Fibroblast of lung (primary cell): ENCODE measurements at regions not wholly inside any gene's neighbourhood (a gene's known extent, or its start where the extent isn't known, plus 50 kb on each side); places are given as distances from the start of the nearest gene placed in this dataset.

ENCODE experiments used
- EZH2 ChIP-seq: IDR thresholded peaks from 2 replicates; pipeline ENCODE4 v1.5.1; 2012; ENCODE audit warnings: low read length, control low read depth, mild to moderate bottlenecking; ENCODE audit errors: missing control alignments
- TF ChIP-seq, protein P1 (sequence below), 2 donors: IDR thresholded peaks in 1 of 2; conservative IDR thresholded peaks in 1 of 2; 1 replicate in 1 of 2; 2 replicates in 1 of 2; pipeline ENCODE4 v1.5.1; 2011 to 2012; ENCODE audit warnings: low read length in 2 of 2, control low read depth in 1 of 2, inconsistent platforms in 1 of 2, low read depth in 1 of 2, mild to moderate bottlenecking in 1 of 2

DNA sequence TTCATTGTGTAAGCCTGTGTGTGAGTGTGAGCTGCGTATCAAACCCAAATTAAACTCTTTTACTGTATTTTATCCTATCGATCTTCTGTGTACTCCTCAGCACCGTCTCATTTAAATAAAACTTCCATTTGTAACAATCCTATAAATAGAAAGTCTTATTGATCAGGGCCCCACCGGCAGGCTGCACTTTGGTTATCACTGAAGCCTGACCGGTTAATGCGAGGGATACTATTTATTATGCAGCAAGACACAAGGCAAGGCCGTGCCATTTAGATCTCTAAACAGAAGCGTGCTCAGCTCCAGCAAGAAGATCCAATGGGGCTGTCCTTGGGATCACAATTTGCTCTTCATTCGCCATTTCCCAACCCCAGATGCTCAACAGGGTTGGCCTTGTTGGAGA, 252.6 kb upstream of the TSHZ3 start:
- TF ChIP-seq, protein P1, sequence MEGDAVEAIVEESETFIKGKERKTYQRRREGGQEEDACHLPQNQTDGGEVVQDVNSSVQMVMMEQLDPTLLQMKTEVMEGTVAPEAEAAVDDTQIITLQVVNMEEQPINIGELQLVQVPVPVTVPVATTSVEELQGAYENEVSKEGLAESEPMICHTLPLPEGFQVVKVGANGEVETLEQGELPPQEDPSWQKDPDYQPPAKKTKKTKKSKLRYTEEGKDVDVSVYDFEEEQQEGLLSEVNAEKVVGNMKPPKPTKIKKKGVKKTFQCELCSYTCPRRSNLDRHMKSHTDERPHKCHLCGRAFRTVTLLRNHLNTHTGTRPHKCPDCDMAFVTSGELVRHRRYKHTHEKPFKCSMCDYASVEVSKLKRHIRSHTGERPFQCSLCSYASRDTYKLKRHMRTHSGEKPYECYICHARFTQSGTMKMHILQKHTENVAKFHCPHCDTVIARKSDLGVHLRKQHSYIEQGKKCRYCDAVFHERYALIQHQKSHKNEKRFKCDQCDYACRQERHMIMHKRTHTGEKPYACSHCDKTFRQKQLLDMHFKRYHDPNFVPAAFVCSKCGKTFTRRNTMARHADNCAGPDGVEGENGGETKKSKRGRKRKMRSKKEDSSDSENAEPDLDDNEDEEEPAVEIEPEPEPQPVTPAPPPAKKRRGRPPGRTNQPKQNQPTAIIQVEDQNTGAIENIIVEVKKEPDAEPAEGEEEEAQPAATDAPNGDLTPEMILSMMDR (conservative IDR thresholded peaks at IDR 0.05 in 1 of 2, IDR thresholded peaks at IDR 0.05 in 1 of 2; ENCODE audit: low read depth in 1 of 2, low read length in 2 of 2), result no peak
- TF ChIP-seq EZH2, result no peak
